ENCODE measurements at regions not wholly inside any gene's neighbourhood (a gene's known extent, or its start where the extent isn't known, plus 50 kb on each side); places are given as distances from the start of the nearest gene placed in this dataset.

GRCh38 chr1:38776466-38777065, 83.0 kb downstream of the RRAGC start:
- TF ChIP-seq CTCF (IDR thresholded peaks at IDR 0.05) (no peak), POLR2AphosphoS5 (IDR thresholded peaks at IDR 0.05) (no peak), POLR2A (IDR thresholded peaks at IDR 0.05) (no peak)

Data from breast epithelium (tissue), 3 donors.